ENCODE measurements at regions not wholly inside any gene's neighbourhood (a gene's known extent, or its start where the extent isn't known, plus 50 kb on each side); places are given as distances from the start of the nearest gene placed in this dataset.

- TF ChIP-seq POLR2AphosphoS5 (IDR thresholded peaks at IDR 0.05; ENCODE audit: low read depth) (no peak), CTCF (IDR thresholded peaks at IDR 0.05; ENCODE audit: insufficient read depth, low read length) (no peak), REST (IDR thresholded peaks at IDR 0.05; ENCODE audit: insufficient replicate concordance, low read depth) (no peak), GABPA (IDR thresholded peaks at IDR 0.05; ENCODE audit: low read depth) (no peak)
Measured at GRCh38 chr12:68559246-68559645, 51.5 kb upstream of the RAP1B start.
